ENCODE measurements at regions not wholly inside any gene's neighbourhood (a gene's known extent, or its start where the extent isn't known, plus 50 kb on each side); places are given as distances from the start of the nearest gene placed in this dataset.

- TF ChIP-seq CTCF (IDR thresholded peaks at IDR 0.05) (no peak), POLR2A (IDR thresholded peaks at IDR 0.05) (no peak)
Observed at GRCh38 chr15:45855210-45855906, 220.5 kb downstream of the SQOR start.

All from lower leg skin (tissue), 3 donors.